HEK293 (cell line): ENCODE measurements at regions not wholly inside any gene's neighbourhood (a gene's known extent, or its start where the extent isn't known, plus 50 kb on each side); places are given as distances from the start of the nearest gene placed in this dataset.

Experiments used
- HOXA7 ChIP-seq: sonication (generic); formaldehyde crosslinking; IDR thresholded peaks from 2 replicates; pipeline ENCODE4 v1.8.1; 2022; ENCODE audit warnings: missing genetic modification reagents, borderline replicate concordance
- RBAK ChIP-seq: fragments of 450-650 bp; formaldehyde crosslinking; IDR thresholded peaks from 2 replicates; pipeline ENCODE4 v1.5.1; 2016; ENCODE audit warnings: missing biosample characterization, missing genetic modification characterization
- SP7 ChIP-seq: fragments of 450-650 bp; formaldehyde crosslinking; IDR thresholded peaks from 2 replicates; pipeline ENCODE4 v1.5.1; 2016; ENCODE audit warnings: missing biosample characterization, missing genetic modification characterization
- ZBTB20 ChIP-seq: fragments of 450-650 bp; formaldehyde crosslinking; IDR thresholded peaks from 2 replicates; pipeline ENCODE4 v1.5.1; 2016; ENCODE audit warnings: missing biosample characterization, missing genetic modification characterization
- ZFHX2 ChIP-seq: fragments of 450-650 bp; formaldehyde crosslinking; conservative IDR thresholded peaks from 2 replicates; pipeline ENCODE4 v1.5.1; 2016; ENCODE audit warnings: missing biosample characterization, missing genetic modification characterization
- ZNF221 ChIP-seq: fragments of 450-650 bp; formaldehyde crosslinking; IDR thresholded peaks from 2 replicates; pipeline ENCODE4 v1.5.1; 2017; ENCODE audit warnings: missing biosample characterization, missing genetic modification characterization, borderline replicate concordance
- ZNF23 ChIP-seq: fragments of 450-650 bp; formaldehyde crosslinking; IDR thresholded peaks from 2 replicates; pipeline ENCODE4 v1.5.1; 2016; ENCODE audit warnings: missing biosample characterization, missing genetic modification characterization, borderline replicate concordance
- ZNF350 ChIP-seq: fragments of 450-650 bp; formaldehyde crosslinking; IDR thresholded peaks from 2 replicates; pipeline ENCODE4 v1.5.0; 2017; ENCODE audit warnings: missing biosample characterization, mild to moderate bottlenecking, missing genetic modification characterization
- ZNF391 ChIP-seq: fragments of 450-650 bp; formaldehyde crosslinking; IDR thresholded peaks from 2 replicates; pipeline ENCODE4 v1.5.1; 2016; ENCODE audit warnings: low read depth, missing biosample characterization, missing genetic modification characterization, borderline replicate concordance
- ZNF501 ChIP-seq: fragments of 450-650 bp; formaldehyde crosslinking; IDR thresholded peaks from 2 replicates; pipeline ENCODE4 v1.5.1; 2016; ENCODE audit warnings: missing biosample characterization, missing genetic modification characterization
- ZNF555 ChIP-seq: fragments of 450-650 bp; formaldehyde crosslinking; conservative IDR thresholded peaks from 2 replicates; pipeline ENCODE4 v1.5.1; 2017; ENCODE audit warnings: missing biosample characterization, mild to moderate bottlenecking, missing genetic modification characterization, inconsistent platforms
- ZNF623 ChIP-seq: fragments of 450-650 bp; formaldehyde crosslinking; IDR thresholded peaks from 2 replicates; pipeline ENCODE4 v1.5.1; 2016; ENCODE audit warnings: missing biosample characterization, missing genetic modification characterization
- ZNF707 ChIP-seq: fragments of 450-650 bp; formaldehyde crosslinking; IDR thresholded peaks from 2 replicates; pipeline ENCODE4 v1.5.1; 2016; ENCODE audit warnings: missing biosample characterization, missing genetic modification characterization
- ZNF785 ChIP-seq: fragments of 450-650 bp; formaldehyde crosslinking; IDR thresholded peaks from 2 replicates; pipeline ENCODE4 v1.5.1; 2016; ENCODE audit warnings: missing biosample characterization, missing genetic modification characterization
- ZNF792 ChIP-seq: fragments of 450-650 bp; formaldehyde crosslinking; IDR thresholded peaks from 2 replicates; pipeline ENCODE4 v1.5.1; 2016; ENCODE audit warnings: missing biosample characterization, missing genetic modification characterization
- ZSCAN23 ChIP-seq: fragments of 450-650 bp; formaldehyde crosslinking; IDR thresholded peaks from 2 replicates; pipeline ENCODE4 v1.5.1; 2016; ENCODE audit warnings: missing biosample characterization, missing genetic modification characterization
- TF ChIP-seq, protein P1 (sequence below): fragments of 450-650 bp; formaldehyde crosslinking; IDR thresholded peaks from 2 replicates; pipeline ENCODE4 v1.5.1; 2016; ENCODE audit warnings: missing biosample characterization, missing genetic modification characterization
- TF ChIP-seq, protein P2 (sequence below): fragments of 450-650 bp; formaldehyde crosslinking; conservative IDR thresholded peaks from 2 replicates; pipeline ENCODE4 v1.5.1; 2016; ENCODE audit warnings: low read depth, missing biosample characterization, missing genetic modification characterization
- TF ChIP-seq, protein P3 (sequence below): fragments of 450-650 bp; formaldehyde crosslinking; IDR thresholded peaks from 2 replicates; pipeline ENCODE4 v1.5.1; 2016; ENCODE audit warnings: missing biosample characterization, missing genetic modification characterization
- TF ChIP-seq, protein P4 (sequence below): fragments of 450-650 bp; formaldehyde crosslinking; IDR thresholded peaks from 2 replicates; pipeline ENCODE4 v1.5.1; 2017; ENCODE audit warnings: missing biosample characterization, mild to moderate bottlenecking, missing genetic modification characterization, moderate library complexity
- TF ChIP-seq, protein P5 (sequence below): fragments of 450-650 bp; formaldehyde crosslinking; IDR thresholded peaks from 2 replicates; pipeline ENCODE4 v1.5.1; 2017; ENCODE audit warnings: missing biosample characterization, missing genetic modification characterization
- TF ChIP-seq, protein P6 (sequence below): fragments of 450-650 bp; formaldehyde crosslinking; IDR thresholded peaks from 2 replicates; pipeline ENCODE4 v1.5.1; 2016; ENCODE audit warnings: missing biosample characterization, missing genetic modification characterization
- TF ChIP-seq, protein P7 (sequence below): fragments of 450-650 bp; formaldehyde crosslinking; IDR thresholded peaks from 2 replicates; pipeline ENCODE4 v1.5.1; 2016; ENCODE audit warnings: missing biosample characterization, missing genetic modification characterization, borderline replicate concordance

DNA sequence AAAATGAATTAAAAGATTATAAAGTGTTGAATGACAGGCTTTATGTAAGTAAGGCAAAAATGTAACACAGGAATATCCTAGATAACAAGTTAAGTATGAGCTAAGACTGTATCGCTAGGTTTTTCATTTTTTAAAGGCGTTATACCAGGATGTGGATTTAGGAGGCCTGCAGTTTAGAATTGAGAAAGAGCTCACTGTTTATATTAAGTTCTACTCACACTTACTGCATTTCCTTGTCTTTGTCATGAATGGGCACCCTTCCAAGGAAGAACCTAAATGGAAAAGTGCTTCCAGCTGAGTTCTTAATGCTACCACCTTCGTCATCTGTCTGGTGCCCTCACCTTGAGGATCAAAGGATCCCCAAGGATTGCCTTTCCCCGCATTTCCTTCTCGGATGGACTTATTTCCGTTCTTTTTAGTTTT lies 148.7 kb downstream of the SOX4 start (continued):
- TF ChIP-seq ZNF23 (no peak), ZSCAN23 (tag by site-specific recombination) (no peak), ZNF350 (tag by site-specific recombination) (no peak), ZNF501 (no peak), ZNF623 (tag by site-specific recombination) (no peak), RBAK (tag by site-specific recombination) (no peak), ZBTB20 (no peak), SP7 (no peak), ZNF707 (no peak), ZNF792 (tag by site-specific recombination) (no peak), ZNF221 (tag by site-specific recombination) (no peak), ZNF785 (tag by site-specific recombination) (no peak), ZFHX2 (tag by site-specific recombination) (no peak), HOXA7 (CRISPR knock-in tag) (no peak), ZNF391 (tag by site-specific recombination) (no peak), ZNF555 (tag by site-specific recombination) (no peak)
- TF ChIP-seq, protein P1, sequence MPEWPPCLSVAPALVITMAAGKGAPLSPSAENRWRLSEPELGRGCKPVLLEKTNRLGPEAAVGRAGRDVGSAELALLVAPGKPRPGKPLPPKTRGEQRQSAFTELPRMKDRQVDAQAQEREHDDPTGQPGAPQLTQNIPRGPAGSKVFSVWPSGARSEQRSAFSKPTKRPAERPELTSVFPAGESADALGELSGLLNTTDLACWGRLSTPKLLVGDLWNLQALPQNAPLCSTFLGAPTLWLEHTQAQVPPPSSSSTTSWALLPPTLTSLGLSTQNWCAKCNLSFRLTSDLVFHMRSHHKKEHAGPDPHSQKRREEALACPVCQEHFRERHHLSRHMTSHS (tag by site-specific recombination), result no peak
- TF ChIP-seq, protein P2, sequence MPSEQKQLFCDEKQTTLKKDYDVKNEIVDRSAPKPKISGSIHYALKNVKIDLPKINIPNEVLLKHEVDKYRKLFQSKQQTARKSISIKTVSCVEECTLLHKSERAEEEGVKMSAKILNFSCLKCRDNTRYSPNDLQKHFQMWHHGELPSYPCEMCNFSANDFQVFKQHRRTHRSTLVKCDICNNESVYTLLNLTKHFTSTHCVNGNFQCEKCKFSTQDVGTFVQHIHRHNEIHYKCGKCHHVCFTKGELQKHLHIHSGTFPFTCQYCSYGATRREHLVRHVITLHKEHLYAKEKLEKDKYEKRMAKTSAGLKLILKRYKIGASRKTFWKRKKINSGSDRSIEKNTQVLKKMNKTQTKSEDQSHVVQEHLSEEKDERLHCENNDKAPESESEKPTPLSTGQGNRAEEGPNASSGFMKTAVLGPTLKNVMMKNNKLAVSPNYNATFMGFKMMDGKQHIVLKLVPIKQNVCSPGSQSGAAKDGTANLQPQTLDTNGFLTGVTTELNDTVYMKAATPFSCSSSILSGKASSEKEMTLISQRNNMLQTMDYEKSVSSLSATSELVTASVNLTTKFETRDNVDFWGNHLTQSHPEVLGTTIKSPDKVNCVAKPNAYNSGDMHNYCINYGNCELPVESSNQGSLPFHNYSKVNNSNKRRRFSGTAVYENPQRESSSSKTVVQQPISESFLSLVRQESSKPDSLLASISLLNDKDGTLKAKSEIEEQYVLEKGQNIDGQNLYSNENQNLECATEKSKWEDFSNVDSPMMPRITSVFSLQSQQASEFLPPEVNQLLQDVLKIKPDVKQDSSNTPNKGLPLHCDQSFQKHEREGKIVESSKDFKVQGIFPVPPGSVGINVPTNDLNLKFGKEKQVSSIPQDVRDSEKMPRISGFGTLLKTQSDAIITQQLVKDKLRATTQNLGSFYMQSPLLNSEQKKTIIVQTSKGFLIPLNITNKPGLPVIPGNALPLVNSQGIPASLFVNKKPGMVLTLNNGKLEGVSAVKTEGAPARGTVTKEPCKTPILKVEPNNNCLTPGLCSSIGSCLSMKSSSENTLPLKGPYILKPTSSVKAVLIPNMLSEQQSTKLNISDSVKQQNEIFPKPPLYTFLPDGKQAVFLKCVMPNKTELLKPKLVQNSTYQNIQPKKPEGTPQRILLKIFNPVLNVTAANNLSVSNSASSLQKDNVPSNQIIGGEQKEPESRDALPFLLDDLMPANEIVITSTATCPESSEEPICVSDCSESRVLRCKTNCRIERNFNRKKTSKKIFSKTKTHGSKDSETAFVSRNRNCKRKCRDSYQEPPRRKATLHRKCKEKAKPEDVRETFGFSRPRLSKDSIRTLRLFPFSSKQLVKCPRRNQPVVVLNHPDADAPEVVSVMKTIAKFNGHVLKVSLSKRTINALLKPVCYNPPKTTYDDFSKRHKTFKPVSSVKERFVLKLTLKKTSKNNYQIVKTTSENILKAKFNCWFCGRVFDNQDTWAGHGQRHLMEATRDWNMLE (tag by site-specific recombination), result no peak
- TF ChIP-seq, protein P3, sequence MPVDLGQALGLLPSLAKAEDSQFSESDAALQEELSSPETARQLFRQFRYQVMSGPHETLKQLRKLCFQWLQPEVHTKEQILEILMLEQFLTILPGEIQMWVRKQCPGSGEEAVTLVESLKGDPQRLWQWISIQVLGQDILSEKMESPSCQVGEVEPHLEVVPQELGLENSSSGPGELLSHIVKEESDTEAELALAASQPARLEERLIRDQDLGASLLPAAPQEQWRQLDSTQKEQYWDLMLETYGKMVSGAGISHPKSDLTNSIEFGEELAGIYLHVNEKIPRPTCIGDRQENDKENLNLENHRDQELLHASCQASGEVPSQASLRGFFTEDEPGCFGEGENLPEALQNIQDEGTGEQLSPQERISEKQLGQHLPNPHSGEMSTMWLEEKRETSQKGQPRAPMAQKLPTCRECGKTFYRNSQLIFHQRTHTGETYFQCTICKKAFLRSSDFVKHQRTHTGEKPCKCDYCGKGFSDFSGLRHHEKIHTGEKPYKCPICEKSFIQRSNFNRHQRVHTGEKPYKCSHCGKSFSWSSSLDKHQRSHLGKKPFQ (tag by site-specific recombination), result 0 out of 2 replicates have a peak, but pooled peaks have one; percentile 17
- TF ChIP-seq, protein P4, sequence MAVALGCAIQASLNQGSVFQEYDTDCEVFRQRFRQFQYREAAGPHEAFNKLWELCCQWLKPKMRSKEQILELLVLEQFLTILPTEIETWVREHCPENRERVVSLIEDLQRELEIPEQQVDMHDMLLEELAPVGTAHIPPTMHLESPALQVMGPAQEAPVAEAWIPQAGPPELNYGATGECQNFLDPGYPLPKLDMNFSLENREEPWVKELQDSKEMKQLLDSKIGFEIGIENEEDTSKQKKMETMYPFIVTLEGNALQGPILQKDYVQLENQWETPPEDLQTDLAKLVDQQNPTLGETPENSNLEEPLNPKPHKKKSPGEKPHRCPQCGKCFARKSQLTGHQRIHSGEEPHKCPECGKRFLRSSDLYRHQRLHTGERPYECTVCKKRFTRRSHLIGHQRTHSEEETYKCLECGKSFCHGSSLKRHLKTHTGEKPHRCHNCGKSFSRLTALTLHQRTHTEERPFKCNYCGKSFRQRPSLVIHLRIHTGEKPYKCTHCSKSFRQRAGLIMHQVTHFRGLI, result no peak
- TF ChIP-seq, protein P5, sequence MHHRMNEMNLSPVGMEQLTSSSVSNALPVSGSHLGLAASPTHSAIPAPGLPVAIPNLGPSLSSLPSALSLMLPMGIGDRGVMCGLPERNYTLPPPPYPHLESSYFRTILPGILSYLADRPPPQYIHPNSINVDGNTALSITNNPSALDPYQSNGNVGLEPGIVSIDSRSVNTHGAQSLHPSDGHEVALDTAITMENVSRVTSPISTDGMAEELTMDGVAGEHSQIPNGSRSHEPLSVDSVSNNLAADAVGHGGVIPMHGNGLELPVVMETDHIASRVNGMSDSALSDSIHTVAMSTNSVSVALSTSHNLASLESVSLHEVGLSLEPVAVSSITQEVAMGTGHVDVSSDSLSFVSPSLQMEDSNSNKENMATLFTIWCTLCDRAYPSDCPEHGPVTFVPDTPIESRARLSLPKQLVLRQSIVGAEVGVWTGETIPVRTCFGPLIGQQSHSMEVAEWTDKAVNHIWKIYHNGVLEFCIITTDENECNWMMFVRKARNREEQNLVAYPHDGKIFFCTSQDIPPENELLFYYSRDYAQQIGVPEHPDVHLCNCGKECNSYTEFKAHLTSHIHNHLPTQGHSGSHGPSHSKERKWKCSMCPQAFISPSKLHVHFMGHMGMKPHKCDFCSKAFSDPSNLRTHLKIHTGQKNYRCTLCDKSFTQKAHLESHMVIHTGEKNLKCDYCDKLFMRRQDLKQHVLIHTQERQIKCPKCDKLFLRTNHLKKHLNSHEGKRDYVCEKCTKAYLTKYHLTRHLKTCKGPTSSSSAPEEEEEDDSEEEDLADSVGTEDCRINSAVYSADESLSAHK (tag by site-specific recombination), result no peak
- TF ChIP-seq, protein P6, sequence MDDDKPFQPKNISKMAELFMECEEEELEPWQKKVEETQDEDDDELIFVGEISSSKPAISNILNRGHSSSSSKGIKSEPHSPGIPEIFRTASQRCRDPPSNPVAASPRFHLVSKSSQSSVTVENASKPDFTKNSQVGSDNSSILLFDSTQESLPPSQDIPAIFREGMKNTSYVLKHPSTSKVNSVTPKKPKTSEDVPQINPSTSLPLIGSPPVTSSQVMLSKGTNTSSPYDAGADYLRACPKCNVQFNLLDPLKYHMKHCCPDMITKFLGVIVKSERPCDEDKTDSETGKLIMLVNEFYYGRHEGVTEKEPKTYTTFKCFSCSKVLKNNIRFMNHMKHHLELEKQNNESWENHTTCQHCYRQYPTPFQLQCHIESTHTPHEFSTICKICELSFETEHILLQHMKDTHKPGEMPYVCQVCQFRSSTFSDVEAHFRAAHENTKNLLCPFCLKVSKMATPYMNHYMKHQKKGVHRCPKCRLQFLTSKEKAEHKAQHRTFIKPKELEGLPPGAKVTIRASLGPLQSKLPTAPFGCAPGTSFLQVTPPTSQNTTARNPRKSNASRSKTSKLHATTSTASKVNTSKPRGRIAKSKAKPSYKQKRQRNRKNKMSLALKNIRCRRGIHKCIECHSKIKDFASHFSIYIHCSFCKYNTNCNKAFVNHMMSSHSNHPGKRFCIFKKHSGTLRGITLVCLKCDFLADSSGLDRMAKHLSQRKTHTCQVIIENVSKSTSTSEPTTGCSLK (tag by site-specific recombination), result no peak
- TF ChIP-seq, protein P7, sequence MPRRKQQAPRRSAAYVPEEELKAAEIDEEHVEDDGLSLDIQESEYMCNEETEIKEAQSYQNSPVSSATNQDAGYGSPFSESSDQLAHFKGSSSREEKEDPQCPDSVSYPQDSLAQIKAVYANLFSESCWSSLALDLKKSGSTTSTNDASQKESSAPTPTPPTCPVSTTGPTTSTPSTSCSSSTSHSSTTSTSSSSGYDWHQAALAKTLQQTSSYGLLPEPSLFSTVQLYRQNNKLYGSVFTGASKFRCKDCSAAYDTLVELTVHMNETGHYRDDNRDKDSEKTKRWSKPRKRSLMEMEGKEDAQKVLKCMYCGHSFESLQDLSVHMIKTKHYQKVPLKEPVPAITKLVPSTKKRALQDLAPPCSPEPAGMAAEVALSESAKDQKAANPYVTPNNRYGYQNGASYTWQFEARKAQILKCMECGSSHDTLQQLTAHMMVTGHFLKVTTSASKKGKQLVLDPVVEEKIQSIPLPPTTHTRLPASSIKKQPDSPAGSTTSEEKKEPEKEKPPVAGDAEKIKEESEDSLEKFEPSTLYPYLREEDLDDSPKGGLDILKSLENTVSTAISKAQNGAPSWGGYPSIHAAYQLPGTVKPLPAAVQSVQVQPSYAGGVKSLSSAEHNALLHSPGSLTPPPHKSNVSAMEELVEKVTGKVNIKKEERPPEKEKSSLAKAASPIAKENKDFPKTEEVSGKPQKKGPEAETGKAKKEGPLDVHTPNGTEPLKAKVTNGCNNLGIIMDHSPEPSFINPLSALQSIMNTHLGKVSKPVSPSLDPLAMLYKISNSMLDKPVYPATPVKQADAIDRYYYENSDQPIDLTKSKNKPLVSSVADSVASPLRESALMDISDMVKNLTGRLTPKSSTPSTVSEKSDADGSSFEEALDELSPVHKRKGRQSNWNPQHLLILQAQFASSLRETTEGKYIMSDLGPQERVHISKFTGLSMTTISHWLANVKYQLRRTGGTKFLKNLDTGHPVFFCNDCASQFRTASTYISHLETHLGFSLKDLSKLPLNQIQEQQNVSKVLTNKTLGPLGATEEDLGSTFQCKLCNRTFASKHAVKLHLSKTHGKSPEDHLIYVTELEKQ (tag by site-specific recombination), result 0 out of 2 replicates have a peak, but pooled peaks have one; percentile 24
